Right atrium auricular region (tissue), 2 donors: ENCODE measurements at regions not wholly inside any gene's neighbourhood (a gene's known extent, or its start where the extent isn't known, plus 50 kb on each side); places are given as distances from the start of the nearest gene placed in this dataset.
"Not testable (repeated sequence)": the region's sequence is repeated elsewhere in the genome, so short reads cannot be mapped to it uniquely, and the experiment has no call there.

ENCODE experiments used
- DNase-seq: peaks from one replicate; pipeline ENCODE4 v3.0.0-alpha.2; 2019; ENCODE audit warnings: low spot score
- H3K27ac ChIP-seq, 2 donors: fragments of 200-600 bp; sonication (generic); 1 replicate in 1 of 2; 2 replicates in 1 of 2; pipeline ENCODE4 v1.5.1; 2016 to 2019
- H3K27me3 ChIP-seq, 2 donors: fragments of 200-600 bp; sonication (generic); one replicate each; pipeline versions ENCODE4 v1.5.1 to v1.6.0; 2017 to 2019
- H3K36me3 ChIP-seq: fragments of 200-600 bp; sonication (generic); one replicate; pipeline ENCODE4 v1.5.1; 2016
- H3K4me1 ChIP-seq, 2 donors: fragments of 200-600 bp; sonication (generic); one replicate each; pipeline versions ENCODE4 v1.5.1 to v1.6.0; 2017 to 2019
- H3K4me3 ChIP-seq, 2 donors: fragments of 200-600 bp; sonication (generic); 1 replicate in 1 of 2; 2 replicates in 1 of 2; pipeline ENCODE4 v1.5.1; 2017 to 2019; ENCODE audit warnings: mild to moderate bottlenecking in 1 of 2, moderate library complexity in 1 of 2
- H3K9me3 ChIP-seq, 2 donors: fragments of 200-600 bp; sonication (generic); one replicate each; pipeline ENCODE4 v1.5.1; 2019
- TF ChIP-seq, protein P1 (sequence below), 2 donors: fragments of 200-600 bp; sonication (generic); IDR thresholded peaks; one replicate each; pipeline ENCODE4 v1.5.1; 2019; ENCODE audit warnings: antibody characterized with exemption in 2 of 2

- Histone ChIP-seq H3K4me3 (no peak overlapping the region), H3K4me1 (no peaks in the 10 kb centered on the region), H3K36me3 (no peaks in the 10 kb centered on the region), H3K9me3 (no peaks in the 10 kb centered on the region), H3K27ac (no peak overlapping the region), H3K27me3 (no peaks in the 10 kb centered on the region)
- no peak for DNase-seq
- TF ChIP-seq, protein P1, sequence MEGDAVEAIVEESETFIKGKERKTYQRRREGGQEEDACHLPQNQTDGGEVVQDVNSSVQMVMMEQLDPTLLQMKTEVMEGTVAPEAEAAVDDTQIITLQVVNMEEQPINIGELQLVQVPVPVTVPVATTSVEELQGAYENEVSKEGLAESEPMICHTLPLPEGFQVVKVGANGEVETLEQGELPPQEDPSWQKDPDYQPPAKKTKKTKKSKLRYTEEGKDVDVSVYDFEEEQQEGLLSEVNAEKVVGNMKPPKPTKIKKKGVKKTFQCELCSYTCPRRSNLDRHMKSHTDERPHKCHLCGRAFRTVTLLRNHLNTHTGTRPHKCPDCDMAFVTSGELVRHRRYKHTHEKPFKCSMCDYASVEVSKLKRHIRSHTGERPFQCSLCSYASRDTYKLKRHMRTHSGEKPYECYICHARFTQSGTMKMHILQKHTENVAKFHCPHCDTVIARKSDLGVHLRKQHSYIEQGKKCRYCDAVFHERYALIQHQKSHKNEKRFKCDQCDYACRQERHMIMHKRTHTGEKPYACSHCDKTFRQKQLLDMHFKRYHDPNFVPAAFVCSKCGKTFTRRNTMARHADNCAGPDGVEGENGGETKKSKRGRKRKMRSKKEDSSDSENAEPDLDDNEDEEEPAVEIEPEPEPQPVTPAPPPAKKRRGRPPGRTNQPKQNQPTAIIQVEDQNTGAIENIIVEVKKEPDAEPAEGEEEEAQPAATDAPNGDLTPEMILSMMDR (IDR thresholded peaks at IDR 0.05) = no peak
Measured at GRCh38 chr2:183543222-183543621, 419.0 kb downstream of the NUP35 start.

DNA sequence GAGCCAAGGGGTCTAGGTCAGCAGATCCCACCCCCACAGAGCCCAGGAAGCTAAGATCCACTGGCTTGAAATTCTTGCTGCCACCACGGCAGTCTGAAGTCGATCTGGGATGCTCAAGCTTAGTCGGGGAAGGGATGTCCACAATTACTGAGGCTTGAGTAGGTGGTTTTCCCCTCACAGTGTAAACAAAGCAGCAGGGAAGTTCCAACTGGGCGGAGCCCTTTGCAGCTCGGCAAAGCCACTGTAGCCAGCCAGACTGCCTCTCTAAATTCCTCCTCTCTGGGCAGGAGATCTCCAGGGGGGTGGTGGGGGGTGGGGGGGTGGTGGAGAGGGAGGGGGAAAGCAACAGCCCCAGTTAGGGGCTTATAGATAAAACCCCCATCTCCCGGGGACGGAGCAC, 419.5 kb downstream of the NUP35 start:
- TF ChIP-seq, protein P1 (IDR thresholded peaks at IDR 0.05) = no peak
- Histone ChIP-seq H3K36me3 (no peaks in the 10 kb centered on the region), H3K27me3 (no peaks in the 10 kb centered on the region), H3K9me3 (no peaks in the 10 kb centered on the region), H3K4me3 (no peak overlapping the region), H3K27ac (no peak overlapping the region), H3K4me1 (no peaks in the 10 kb centered on the region)
- DNase-seq = no peak

- not testable (repeated sequence) for DNase-seq
Measured at GRCh38 chr2:183546560-183547350, 422.5 kb downstream of the NUP35 start.

DNA sequence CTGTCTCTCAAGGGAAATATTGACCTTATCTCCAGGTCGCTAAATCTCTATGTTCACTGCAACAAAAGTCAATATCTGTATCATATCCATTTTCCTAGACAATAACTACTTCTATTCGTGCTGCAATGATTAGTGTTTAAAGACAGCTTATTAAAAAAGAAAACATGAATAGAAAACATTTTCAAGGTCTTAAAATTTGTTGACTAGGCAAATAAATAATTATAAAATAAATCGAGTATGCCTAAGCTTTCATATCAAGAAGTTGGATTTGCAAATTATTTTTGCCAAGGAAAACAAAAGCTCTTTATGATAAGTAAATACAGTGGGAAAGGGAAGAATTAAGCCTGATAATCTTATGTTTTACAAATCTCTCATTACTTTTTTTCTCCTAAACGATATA, 428.5 kb downstream of the NUP35 start:
- no peaks in the 10 kb centered on the region for H3K4me1 ChIP-seq
- H3K27ac ChIP-seq = no peak overlapping the region
- no peak overlapping the region for H3K4me3 ChIP-seq
- H3K9me3 ChIP-seq = no peaks in the 10 kb centered on the region
- no peaks in the 10 kb centered on the region for H3K27me3 ChIP-seq
- TF ChIP-seq, protein P1 (IDR thresholded peaks at IDR 0.05) = no peak
- H3K36me3 ChIP-seq = no peaks in the 10 kb centered on the region
- no peak for DNase-seq

More at GRCh38 chr2:183546560-183547350, 422.5 kb downstream of the NUP35 start:
- not testable (repeated sequence) for H3K9me3 ChIP-seq, H3K27ac ChIP-seq, H3K36me3 ChIP-seq, H3K27me3 ChIP-seq, H3K4me1 ChIP-seq, H3K4me3 ChIP-seq

- TF ChIP-seq, protein P1 (IDR thresholded peaks at IDR 0.05) = no peak
- Histone ChIP-seq H3K9me3 (no peaks in the 10 kb centered on the region), H3K36me3 (no peaks in the 10 kb centered on the region), H3K27me3 (no peaks in the 10 kb centered on the region), H3K4me3 (no peak overlapping the region), H3K27ac (no peak overlapping the region), H3K4me1 (no peaks in the 10 kb centered on the region)
- no peak for DNase-seq
Measured at GRCh38 chr2:183564726-183565125, 440.5 kb downstream of the NUP35 start.

DNA sequence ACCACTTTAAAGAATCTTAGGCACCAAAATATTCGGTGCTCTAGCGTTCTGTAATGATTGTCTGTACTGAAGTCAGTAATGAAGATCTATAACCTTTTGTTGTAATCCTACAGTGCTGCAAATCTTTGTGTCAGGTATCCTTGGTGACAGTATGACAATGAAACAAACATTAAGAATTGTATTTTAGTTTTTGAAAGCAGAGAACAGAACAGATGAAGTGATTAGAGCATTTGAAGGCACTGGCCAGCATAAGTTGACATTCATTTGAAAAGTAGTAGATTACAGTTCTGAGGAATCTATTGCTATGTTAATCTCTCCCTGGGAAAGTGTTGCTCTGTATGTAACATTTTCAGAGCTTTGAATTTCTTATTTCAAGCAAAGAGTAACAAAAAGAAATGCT, 451.2 kb downstream of the NUP35 start:
- H3K9me3 ChIP-seq = no peaks in the 10 kb centered on the region
- H3K27ac ChIP-seq = no peak overlapping the region
- H3K27me3 ChIP-seq = no peaks in the 10 kb centered on the region
- no peaks in the 10 kb centered on the region for H3K36me3 ChIP-seq
- DNase-seq = no peak
- H3K4me1 ChIP-seq = no peaks in the 10 kb centered on the region
- TF ChIP-seq, protein P1 (IDR thresholded peaks at IDR 0.05) = no peak
- H3K4me3 ChIP-seq = no peak overlapping the region
